UCSD-AML1 (cell line): ENCODE measurements at regions not wholly inside any gene's neighbourhood (a gene's known extent, or its start where the extent isn't known, plus 50 kb on each side); places are given as distances from the start of the nearest gene placed in this dataset.
"Not testable (repeated sequence)": the region's sequence is repeated elsewhere in the genome, so short reads cannot be mapped to it uniquely, and the experiment has no call there.

Experiments used
- DNase-seq: peaks from one replicate; lab custom pipeline; 2025; ENCODE audit not compliant: unreplicated experiment; lab: John Stamatoyannopoulos, UW

DNA sequence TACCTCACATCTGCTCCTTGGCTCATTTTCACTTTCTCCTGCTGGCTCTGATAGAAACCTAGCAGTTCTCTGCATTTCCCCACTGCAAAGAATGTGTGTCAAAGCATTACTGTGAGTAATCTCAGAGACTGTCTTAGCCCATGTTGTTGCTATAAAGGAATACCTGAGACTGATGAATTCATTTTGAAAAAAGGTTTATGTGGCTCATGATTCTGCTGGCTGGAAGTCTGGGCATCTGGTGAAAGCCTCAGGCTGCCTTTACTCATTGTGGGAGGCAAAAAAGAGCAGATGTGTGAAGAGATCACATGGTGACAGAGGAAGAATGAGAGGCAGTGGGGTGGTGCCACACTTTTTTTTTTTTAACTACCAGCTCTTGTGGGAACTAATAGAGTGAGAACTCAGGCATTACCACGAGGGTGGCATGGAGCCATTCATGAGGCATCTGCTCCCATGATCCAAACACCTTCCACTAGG, 191.6 kb upstream of the CTNND2 start:
- DNase-seq: no peak

- no peak for DNase-seq
These were observed 189.3 kb upstream of the CTNND2 start for GRCh38 chr5:12093586-12093985.

GRCh38 chr5:12080761-12081160, 176.5 kb upstream of the CTNND2 start:
- no peak for DNase-seq

DNA sequence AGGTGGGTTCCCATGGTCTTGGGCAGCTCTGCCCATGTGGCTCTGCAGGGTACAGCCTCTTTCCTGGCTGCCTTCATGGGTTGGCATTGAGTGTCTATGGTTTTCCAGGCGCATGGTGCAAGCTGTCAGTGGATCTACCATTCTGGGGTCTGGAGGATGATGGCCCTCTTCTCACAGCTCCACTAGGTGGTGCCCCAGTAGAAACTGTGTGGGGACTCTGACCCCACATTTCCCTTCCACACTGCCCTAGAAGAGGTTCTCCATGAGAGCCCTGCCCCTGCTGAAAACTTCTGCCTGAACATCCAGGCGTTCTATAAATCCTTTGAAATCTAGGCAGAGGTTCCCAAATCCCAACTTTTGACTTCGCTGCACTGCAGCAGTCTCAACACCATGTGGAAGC, 174.0 kb upstream of the CTNND2 start:
- DNase-seq: not testable (repeated sequence)

GRCh38 chr5:12073426-12073825, 169.2 kb upstream of the CTNND2 start:
- DNase-seq: no peak

DNA sequence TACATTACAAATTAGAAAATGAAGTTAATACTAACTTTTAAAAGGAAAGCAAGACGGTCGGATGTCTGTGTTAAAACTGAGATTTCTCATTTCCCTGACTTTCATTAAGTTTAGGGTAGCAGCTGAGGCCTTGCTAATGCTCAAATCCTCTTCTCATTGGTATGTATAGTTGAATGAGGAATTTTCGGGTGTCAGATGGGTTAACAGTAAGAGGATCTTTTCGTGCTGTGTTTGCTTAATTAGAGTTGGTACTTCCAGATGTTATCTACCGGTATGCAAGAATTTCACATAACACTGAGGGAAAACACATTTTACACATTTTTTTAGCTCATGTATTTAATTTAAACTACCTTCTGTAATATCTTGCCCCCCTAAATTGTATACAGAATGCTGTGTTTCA, 168.2 kb upstream of the CTNND2 start:
- DNase-seq: no peak

GRCh38 chr5:12071455-12071854, 167.2 kb upstream of the CTNND2 start:
- DNase-seq: no peak

- no peak for DNase-seq
These were observed 119.5 kb upstream of the CTNND2 start for GRCh38 chr5:12023614-12024241.

GRCh38 chr5:12022444-12022843, 118.2 kb upstream of the CTNND2 start:
- no peak for DNase-seq

DNA sequence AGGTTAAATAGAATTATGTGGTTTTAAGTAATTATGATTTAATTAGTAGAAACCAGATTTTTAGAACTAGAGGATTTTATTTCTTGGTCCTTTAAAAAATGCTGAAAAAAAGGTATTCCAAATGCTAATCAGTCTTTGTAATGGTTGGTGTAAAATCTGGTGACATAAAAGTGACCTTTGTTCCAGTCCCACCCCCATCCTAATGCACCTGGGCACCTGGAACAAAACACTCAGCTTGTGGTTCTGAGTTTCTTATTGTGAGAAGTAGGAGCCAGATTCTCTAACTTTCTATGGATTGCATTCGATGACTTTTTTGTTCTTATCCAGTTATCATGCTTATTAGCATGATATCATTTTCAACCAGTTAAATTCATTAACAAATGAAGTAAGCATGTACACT, 115.1 kb upstream of the CTNND2 start:
- no peak for DNase-seq

DNA sequence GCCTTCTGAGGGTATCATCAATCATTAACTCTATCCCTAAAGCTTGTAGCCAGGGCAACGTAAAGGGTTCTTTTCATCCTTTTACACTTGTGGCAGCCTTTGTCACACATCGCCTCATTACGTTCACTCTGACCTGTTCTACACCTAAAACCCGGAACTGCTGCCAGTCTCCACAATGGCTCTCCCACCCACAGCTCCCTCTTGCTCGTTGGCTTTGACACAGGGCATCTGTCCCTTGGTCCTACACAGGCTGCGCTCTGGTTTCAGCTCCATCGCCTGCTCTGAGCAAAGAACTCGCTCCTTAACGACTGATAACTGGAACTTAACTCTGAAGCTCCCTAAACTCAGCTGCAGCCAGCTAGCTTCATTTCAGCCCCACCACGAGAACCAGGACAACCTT, 112.8 kb upstream of the CTNND2 start:
- no peak for DNase-seq

DNA sequence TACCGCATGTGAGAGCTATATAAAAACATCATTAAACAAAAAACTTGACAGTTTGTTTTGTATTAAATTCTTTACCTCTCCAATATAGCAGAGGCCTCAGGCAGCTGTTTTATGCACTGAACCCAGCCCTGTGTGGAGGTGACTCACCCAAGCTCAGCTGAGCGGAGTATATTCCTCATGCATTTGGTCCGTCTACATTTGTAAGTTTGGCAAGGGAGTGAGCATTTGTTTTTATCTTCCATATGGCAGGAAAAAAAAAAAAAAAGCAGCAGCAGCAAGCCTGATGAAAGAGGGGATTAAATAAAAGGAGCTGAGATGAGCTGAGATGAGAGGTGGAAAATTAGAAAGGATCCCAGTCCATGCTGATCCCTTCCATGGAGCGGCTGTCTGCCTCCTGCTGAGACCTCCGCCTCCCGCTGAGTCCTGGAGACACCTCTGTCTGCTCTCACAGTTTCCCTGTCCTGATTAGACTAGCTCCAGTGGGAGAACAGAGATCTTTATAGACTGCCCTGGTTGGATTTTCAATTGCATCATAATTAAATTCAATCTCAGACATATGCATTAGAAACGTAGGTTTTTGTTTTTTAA, 112.0 kb upstream of the CTNND2 start:
- no peak for DNase-seq

- DNase-seq: no peak
These were observed 109.1 kb upstream of the CTNND2 start for GRCh38 chr5:12013351-12013750.

- DNase-seq: no peak
These were observed 99.4 kb upstream of the CTNND2 start for GRCh38 chr5:12003680-12004079.

DNA sequence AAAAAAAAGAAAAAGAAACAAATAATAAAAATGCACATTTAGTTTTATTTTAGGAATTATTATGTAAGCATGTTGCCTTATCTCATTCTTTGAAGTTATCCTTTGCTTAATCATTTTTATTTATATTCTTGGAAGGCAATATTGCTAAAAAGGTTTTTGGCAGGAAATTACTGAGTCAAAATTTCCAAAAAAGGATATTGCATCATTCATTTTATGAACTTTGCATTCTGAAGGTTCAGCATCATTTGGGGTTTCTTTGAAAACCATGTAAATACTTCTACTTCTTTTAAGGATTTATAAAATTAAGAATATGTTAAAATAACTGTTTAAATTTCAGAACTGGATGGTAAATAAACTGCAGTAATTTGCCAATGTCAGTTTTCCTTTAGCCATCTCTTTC, 94.2 kb upstream of the CTNND2 start:
- DNase-seq: no peak

DNA sequence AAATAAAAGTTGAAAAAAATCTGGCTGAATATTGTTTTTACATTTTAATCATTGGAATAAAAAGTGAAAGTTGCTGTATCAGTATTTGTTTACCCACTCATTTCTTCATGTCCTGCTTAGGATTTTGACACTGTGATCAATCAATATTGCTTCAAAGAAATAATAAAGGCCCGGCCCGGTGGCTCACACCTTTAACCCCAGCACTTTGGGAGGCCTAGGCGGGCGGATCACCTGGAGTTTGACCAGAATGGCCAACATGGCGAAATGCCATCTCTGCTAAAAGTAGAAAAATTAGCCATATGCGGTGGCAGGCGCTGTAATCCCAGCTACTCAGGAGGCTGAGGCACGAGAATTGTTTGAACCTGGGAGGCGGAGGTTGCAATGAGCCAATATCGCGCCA, 93.7 kb upstream of the CTNND2 start:
- no peak for DNase-seq

- no peak for DNase-seq
These were observed 88.3 kb upstream of the CTNND2 start for GRCh38 chr5:11992518-11992917.

GRCh38 chr5:11985993-11986392, 81.7 kb upstream of the CTNND2 start:
- no peak for DNase-seq

GRCh38 chr5:11984196-11984595, 80.0 kb upstream of the CTNND2 start:
- no peak for DNase-seq

GRCh38 chr5:11981986-11982385, 77.7 kb upstream of the CTNND2 start:
- DNase-seq: no peak

DNA sequence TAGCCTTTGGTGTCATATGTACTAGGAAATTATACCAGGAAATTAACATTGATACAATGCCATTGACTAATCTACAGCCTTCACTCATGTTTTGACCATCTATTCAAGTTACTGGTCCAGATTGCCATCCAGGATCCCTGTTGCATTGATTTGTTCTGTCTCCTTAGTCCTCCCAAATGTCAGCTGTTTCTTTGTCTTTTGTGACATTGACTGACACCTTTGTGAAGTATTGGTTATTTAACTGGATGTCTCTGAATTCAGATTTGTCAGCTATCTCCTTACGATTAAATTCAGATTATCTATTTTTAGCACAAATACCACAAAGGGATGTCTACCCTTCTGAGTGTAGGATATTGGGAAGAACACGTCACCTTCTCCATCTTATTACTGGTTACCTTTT, 73.7 kb upstream of the CTNND2 start:
- DNase-seq: no peak

DNA sequence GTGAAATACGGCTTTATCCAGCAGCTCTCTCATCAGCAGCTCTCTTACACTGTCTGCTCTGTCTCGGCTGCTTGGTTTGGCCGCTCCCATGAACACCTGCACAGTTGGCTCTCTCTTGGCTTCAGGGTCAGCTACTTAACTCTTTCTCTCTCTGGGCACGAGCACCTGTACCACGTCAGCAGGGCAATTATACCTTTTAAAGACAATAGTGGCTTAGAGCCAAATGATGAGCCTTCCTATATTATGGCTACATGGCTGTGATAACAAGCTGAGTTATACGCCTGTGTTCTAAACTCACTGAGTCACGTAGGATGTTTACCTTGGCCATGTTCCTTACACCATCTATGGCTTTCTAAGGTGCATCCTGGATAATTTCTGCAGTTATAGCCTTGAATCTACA, 69.2 kb upstream of the CTNND2 start:
- DNase-seq: no peak

- DNase-seq: no peak
These were observed 59.0 kb upstream of the CTNND2 start for GRCh38 chr5:11963227-11963626.
